ENCODE measurements at regions not wholly inside any gene's neighbourhood (a gene's known extent, or its start where the extent isn't known, plus 50 kb on each side); places are given as distances from the start of the nearest gene placed in this dataset.

DNA sequence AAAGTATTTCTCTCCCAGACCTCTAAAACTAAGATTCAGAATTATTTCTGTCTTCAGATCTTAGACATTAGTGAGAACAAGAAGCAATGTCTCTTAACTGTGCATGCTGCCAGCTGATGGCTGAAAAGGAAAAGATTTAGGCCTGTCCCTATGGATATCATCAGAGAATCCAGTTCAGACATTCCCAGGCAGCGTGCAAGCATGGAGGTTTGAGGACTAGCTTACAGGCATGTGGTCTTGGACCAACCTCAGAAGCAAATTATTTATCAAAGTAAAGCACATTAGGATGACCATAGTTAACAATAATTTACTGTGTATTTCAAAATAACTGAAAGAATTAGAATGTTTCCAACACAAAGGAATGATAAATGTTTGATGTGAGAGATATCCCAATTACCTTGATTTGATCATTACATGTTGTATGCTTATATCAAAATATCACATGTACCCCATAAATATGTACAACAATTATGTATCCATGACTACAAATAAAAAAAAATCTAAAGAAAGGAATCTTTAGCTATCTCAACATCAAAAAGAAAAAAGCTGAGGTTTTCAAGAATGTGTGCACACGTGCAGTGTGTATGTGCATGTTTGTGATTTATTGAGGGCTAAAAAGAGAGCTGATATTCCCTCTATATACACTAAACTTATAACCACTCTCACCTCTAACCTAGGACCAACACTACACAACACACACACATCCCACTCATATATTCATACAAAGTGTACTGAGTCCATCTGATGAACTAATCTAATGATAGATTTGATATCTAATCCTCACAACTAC, 108.9 kb upstream of the THBS1 start:
- DNase-seq, result no peak

DNA sequence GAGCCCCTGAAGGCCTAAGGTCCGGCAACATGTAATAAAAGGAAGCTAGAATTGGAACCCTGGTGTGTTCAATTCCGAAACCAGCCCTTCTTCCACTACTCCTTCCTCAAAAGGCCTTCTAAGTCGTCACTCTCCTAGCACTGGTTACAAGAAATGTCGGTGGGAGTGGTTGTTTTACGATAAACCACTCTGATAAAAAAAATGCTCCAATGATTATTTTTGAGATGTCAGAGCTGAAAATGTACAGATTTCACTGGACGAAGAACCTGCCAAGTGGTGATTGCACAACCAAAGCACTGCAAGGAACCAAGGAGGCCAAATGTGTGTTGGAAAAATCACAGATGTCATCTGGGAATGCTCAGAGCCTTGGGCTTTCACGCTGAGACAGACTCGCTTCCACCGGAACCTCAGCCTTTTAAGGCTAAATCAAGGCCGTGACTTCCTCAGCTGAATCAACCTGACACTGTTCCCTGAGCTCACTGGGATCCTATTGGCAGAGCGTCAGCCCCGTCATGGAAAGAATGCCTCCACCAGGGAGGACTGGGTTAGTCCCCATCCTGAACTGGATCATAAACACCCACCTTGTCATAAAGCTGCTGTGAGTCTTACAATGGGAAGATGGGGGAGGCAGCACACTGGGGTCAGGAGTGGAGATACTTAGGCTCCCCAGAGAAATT, 108.1 kb upstream of the THBS1 start:
- DNase-seq, result no peak

- DNase-seq, result no peak
Measured at GRCh38 chr15:39473298-39473947, 107.5 kb upstream of the THBS1 start.

- no peak for DNase-seq
Measured at GRCh38 chr15:39474657-39475056, 106.2 kb upstream of the THBS1 start.

DNA sequence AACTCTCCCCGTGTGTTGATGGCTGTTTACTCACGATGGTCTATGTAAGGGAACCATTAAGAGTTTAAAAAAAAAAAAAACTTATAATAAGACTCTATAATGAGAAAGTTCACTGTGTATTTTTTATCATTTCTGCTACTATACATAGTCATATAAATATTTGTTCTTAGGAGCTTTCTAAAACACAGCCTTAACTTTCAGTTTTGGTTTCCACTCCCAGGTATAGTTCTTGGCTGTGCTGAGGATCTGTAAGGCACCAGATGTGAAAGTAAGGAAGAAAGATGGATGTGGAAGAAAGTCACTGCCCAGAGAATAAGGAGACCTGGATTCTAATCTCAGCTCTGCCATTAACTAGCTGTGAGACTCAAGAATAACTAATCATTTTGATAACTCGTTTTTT, 101.9 kb upstream of the THBS1 start:
- no peak for DNase-seq

DNA sequence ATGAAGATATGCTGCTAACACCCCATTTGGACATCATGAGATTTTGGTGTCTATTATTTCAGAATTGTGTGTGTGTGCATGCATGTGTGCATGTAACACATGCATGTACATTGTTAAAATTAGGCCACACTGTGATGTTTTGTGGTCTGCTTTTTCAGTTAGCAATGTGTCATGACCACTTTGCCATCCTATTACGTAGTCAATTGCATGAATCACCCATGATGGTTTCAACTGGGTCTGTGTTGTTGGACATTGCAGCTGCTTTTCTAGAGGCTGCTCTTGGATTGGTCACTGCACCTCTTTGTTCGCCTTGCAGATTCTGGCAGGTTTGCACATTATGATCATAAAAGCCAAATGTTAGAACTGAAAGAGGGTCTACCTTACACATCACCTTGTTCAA, 101.0 kb upstream of the THBS1 start:
- no peak for DNase-seq

DNA sequence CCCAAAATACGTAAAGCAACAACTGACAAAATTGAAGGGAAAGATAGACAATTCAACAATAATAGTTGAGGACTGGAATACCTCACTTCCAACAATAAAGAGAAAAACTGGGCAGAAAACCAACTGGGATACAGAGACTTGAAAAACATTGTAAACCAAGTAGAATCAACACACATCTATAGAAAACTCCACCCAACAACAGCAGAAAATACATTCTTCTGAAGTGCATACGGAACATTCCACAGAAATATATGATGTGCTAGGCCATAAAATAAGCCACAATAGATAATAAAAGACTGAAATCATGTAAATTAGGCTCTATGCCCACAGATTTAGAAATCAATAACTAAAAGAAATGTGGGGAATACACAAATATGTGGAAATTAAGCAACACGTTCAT, 98.4 kb upstream of the THBS1 start:
- no peak for DNase-seq

- no peak for DNase-seq
Measured at GRCh38 chr15:39486621-39487457, 94.0 kb upstream of the THBS1 start.

DNA sequence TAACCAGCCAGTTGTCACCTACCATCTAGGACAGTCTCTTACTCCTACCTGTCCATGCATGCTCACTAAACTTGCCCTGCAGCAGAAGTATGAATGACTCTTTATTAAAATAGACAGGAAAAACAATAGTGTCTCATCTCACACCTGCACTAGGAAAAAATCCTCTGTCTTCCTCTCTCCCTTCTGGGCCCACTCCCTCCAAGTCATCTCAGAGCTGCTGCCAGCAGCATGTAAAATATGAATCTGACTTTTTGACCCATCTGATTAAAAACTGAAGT, 93.5 kb upstream of the THBS1 start:
- DNase-seq, result no peak

GRCh38 chr15:39488516-39488915, 92.4 kb upstream of the THBS1 start:
- no peak for DNase-seq

- DNase-seq, result no peak
Measured at GRCh38 chr15:39488961-39489360, 91.9 kb upstream of the THBS1 start.

GRCh38 chr15:39491115-39491885, 89.6 kb upstream of the THBS1 start:
- DNase-seq, result no peak

- DNase-seq, result no peak
Measured at GRCh38 chr15:39491886-39492490, 88.9 kb upstream of the THBS1 start.

GRCh38 chr15:39493424-39494067, 87.3 kb upstream of the THBS1 start:
- no peak for DNase-seq

GRCh38 chr15:39494462-39494861, 86.4 kb upstream of the THBS1 start:
- DNase-seq, result no peak

GRCh38 chr15:39495871-39496840, 84.7 kb upstream of the THBS1 start:
- no peak for DNase-seq

DNA sequence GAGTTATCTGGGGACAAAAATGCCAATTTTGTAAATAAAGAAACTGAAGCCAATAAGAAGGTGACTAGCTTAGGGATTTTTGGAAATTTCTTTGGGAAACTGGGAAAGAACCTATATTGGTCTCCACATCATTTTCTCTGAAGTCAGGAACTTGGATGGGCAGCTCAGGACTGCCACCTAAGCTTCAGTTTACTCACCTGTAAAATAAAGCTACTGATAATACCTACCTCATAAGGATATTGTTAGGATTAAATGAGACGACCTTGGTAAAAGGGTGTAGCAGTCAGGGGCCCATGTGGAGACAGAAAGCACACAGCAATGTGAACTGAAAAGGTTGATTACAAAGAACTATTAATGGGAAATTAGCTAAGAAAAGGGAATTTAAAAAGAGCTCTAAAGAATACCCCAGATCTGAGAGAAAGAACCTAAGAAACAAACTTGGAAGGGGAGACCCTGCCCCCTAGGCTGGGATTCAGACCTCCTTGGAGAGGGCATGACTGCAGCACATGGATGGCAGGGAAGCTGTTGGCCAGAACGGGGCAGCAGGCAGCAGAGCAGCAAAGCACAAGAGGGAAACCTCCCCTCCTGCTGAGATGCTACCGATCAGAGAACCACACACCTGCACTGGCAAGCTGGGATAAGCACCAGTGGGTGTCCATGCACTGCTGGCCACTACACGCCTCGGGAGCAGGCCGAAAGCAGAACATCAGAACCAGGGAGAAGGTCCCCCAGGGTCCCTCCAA, 83.7 kb upstream of the THBS1 start:
- DNase-seq, result no peak

DNA sequence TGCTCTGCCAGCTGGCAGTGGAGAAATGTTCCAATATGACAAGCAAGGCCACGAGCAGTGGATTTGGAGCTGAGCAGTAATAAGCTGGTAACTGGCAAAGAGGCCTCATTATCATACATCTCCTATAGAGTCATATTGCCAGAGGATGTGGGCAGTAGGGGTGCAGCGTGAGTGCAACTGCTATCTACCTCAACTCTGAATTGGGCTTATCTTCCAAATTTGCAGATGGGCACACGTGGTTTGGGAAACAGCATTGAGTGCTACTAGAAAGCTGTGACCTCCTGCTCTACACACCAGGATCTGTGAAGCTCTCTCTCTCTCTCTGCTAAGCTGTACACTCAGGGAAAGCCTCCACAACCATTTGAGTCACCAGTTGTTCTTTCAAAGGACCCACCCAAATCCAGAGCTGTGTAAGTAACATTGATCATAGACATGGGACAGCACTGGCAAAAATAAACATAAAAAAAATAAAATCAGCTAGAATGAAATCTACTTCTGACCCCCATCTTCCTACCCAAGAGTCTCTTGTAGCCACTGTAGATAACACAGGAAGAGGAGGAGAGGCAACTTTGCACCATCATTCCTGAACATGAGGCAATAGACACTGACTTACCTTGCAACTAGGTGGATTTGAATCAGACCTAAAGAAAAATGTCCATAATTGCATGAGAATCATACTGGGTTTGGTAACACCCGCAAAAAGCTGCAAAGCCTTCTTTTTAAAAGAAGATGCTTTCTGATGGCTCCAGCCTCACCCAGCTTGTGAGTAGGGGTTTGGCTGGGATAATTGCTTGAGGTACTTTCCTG, 82.9 kb upstream of the THBS1 start:
- DNase-seq, result no peak

DNA sequence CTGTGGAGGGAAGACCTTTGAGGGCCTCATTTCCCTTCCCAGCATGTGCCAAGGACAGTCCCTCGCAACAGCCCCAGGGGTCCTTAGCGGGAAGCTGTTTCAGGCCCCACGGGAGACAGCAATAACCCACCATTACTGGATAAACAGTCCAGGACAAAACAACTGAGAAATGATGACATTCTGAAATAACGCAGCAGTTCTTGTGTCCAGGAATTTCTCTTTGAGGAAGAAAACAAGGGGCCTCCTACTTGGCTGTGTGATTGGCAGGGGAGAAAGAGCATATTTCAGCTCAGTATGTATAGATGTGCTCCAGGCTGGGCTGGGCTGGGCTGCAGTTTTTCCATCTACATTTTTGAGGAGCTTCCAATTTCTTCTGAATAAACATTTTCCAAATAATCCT, 82.2 kb upstream of the THBS1 start:
- DNase-seq, result no peak
